ENCODE measurements at regions not wholly inside any gene's neighbourhood (a gene's known extent, or its start where the extent isn't known, plus 50 kb on each side); places are given as distances from the start of the nearest gene placed in this dataset.

DNA sequence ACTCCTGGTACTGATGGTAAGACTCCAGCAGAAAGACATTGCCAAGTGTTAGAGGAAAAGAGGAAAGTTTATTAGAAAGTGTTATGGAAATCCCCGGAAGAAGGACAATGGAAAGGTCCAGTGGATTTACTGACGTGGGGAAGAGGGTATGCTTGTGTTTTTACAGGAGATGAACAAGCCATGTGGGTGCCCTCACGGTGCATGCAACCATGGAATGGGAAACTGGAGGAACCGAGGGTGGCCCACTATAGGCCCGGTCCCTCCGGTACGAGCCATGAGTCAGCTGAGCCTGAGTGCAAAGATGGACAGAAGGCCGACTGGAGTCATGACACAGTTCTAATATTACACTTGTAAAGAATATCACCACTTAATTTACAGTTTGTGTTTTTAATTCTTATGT, 123.3 kb upstream of the ZCCHC13 start:
- BruUV-seq (replicated peaks): no TSS peak
- TF ChIP-seq, protein P1, sequence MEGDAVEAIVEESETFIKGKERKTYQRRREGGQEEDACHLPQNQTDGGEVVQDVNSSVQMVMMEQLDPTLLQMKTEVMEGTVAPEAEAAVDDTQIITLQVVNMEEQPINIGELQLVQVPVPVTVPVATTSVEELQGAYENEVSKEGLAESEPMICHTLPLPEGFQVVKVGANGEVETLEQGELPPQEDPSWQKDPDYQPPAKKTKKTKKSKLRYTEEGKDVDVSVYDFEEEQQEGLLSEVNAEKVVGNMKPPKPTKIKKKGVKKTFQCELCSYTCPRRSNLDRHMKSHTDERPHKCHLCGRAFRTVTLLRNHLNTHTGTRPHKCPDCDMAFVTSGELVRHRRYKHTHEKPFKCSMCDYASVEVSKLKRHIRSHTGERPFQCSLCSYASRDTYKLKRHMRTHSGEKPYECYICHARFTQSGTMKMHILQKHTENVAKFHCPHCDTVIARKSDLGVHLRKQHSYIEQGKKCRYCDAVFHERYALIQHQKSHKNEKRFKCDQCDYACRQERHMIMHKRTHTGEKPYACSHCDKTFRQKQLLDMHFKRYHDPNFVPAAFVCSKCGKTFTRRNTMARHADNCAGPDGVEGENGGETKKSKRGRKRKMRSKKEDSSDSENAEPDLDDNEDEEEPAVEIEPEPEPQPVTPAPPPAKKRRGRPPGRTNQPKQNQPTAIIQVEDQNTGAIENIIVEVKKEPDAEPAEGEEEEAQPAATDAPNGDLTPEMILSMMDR (conservative IDR thresholded peaks at IDR 0.05; ENCODE audit: low read length): no peak
- H3K4me3 ChIP-seq (ENCODE audit: low read depth, low read length, poor library complexity, severe bottlenecking): no peak overlapping the region
- no peak overlapping the region for H2AFZ ChIP-seq (ENCODE audit: low read length)
- H3K9me2 ChIP-seq (ENCODE audit: insufficient read depth, low read length): no peaks in the 10 kb centered on the region
- no peaks in the 10 kb centered on the region for H3K36me3 ChIP-seq (ENCODE audit: insufficient read depth, low read length)
- H3K4me1 ChIP-seq (ENCODE audit: insufficient read depth, low read length, poor library complexity, severe bottlenecking): no peaks in the 10 kb centered on the region
- CTCF ChIA-PET (ENCODE audit: unreplicated experiment): no interaction called here
- intact Hi-C loops (cut with micrococcal nuclease; ENCODE audit: unreplicated experiment): no loop called here
- no peak overlapping the region for H3K4me2 ChIP-seq (ENCODE audit: low read length)
- H3K79me2 ChIP-seq (ENCODE audit: insufficient read depth, low read depth, low read length): no peaks in the 10 kb centered on the region
- H3K9me3 ChIP-seq (ENCODE audit: low read length): no peaks in the 10 kb centered on the region
- POLR2A ChIA-PET: no interaction called here
- no peak overlapping the region for H3K27ac ChIP-seq (ENCODE audit: low read depth, low read length, poor library complexity, severe bottlenecking)
- H4K20me1 ChIP-seq (ENCODE audit: insufficient read depth, low read length): no peaks in the 10 kb centered on the region
- DNase-seq (ENCODE audit: low spot score): no peak

DNA sequence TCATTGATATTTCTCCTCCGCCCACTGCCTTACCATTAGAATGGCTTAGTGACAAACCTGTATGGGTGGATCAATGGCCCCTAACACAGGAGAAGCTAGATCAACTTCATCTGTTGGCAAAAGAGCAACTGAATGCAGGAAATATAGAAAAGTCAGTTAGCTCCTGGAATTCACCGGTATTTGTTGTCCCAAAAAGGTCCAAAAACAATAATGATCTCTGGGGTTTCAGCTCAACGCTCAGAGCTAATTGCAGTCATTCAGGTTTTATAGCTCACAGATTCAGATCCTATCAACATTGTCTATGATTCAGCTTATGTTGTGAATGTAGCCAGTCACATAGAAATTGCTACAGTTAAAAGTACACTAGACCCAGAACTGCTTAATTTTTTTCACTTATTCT, 124.0 kb upstream of the ZCCHC13 start:
- no peak overlapping the region for H3K27ac ChIP-seq (ENCODE audit: low read depth, low read length, poor library complexity, severe bottlenecking)
- H3K4me2 ChIP-seq (ENCODE audit: low read length): no peak overlapping the region
- H3K9me2 ChIP-seq (ENCODE audit: insufficient read depth, low read length): no peaks in the 10 kb centered on the region
- no peak overlapping the region for H2AFZ ChIP-seq (ENCODE audit: low read length)
- ChIA-PET POLR2A (no interaction called here), CTCF (ENCODE audit: unreplicated experiment) (no interaction called here)
- H3K4me3 ChIP-seq (ENCODE audit: low read depth, low read length, poor library complexity, severe bottlenecking): no peak overlapping the region
- DNase-seq (ENCODE audit: low spot score): no peak
- H3K79me2 ChIP-seq (ENCODE audit: insufficient read depth, low read depth, low read length): no peaks in the 10 kb centered on the region
- no peaks in the 10 kb centered on the region for H3K9me3 ChIP-seq (ENCODE audit: low read length)
- TF ChIP-seq, protein P1 (conservative IDR thresholded peaks at IDR 0.05; ENCODE audit: low read length): no peak
- TF ChIP-seq EZH2phosphoT487 (IDR thresholded peaks at IDR 0.05; ENCODE audit: borderline replicate concordance, low read depth, low read length): no peak
- no peaks in the 10 kb centered on the region for H3K4me1 ChIP-seq (ENCODE audit: insufficient read depth, low read length, poor library complexity, severe bottlenecking)
- intact Hi-C loops (cut with micrococcal nuclease; ENCODE audit: unreplicated experiment): no loop called here
- no peaks in the 10 kb centered on the region for H3K36me3 ChIP-seq (ENCODE audit: insufficient read depth, low read length)
- H4K20me1 ChIP-seq (ENCODE audit: insufficient read depth, low read length): no peaks in the 10 kb centered on the region
- BruUV-seq (replicated peaks): no TSS peak

DNA sequence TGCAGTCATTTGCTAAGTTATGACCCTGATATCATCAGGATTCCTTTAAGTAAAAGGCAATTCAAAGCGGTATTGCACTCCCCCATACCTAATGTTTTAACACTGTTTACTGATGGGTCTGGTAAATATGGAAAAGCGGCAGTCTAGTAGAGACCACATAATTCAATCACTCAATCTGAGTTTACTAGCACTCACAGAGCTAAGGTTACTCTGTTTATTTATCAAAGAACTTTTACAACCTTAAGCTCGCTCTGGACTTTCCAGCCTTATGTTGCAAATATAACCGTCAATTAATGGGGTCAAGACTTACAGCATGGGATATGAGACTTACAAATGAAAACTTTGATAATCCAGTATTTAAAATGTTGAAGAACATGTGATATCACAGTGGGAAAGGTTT, 124.5 kb upstream of the ZCCHC13 start:
- H3K9me3 ChIP-seq (ENCODE audit: low read length): no peaks in the 10 kb centered on the region
- BruUV-seq (replicated peaks): no TSS peak
- H3K79me2 ChIP-seq (ENCODE audit: insufficient read depth, low read depth, low read length): no peaks in the 10 kb centered on the region
- no peaks in the 10 kb centered on the region for H3K36me3 ChIP-seq (ENCODE audit: insufficient read depth, low read length)
- H3K27ac ChIP-seq (ENCODE audit: low read depth, low read length, poor library complexity, severe bottlenecking): no peak overlapping the region
- no peaks in the 10 kb centered on the region for H4K20me1 ChIP-seq (ENCODE audit: insufficient read depth, low read length)
- H3K4me3 ChIP-seq (ENCODE audit: low read depth, low read length, poor library complexity, severe bottlenecking): no peak overlapping the region
- POLR2A ChIA-PET: no interaction called here
- H3K9me2 ChIP-seq (ENCODE audit: insufficient read depth, low read length): no peaks in the 10 kb centered on the region
- DNase-seq (ENCODE audit: low spot score): no peak
- TF ChIP-seq, protein P1 (conservative IDR thresholded peaks at IDR 0.05; ENCODE audit: low read length): no peak
- no peak for TF ChIP-seq EZH2phosphoT487 (IDR thresholded peaks at IDR 0.05; ENCODE audit: borderline replicate concordance, low read depth, low read length)
- intact Hi-C loops (cut with micrococcal nuclease; ENCODE audit: unreplicated experiment): no loop called here
- H3K4me1 ChIP-seq (ENCODE audit: insufficient read depth, low read length, poor library complexity, severe bottlenecking): no peaks in the 10 kb centered on the region
- H3K4me2 ChIP-seq (ENCODE audit: low read length): no peak overlapping the region
- no peak overlapping the region for H2AFZ ChIP-seq (ENCODE audit: low read length)
- CTCF ChIA-PET (ENCODE audit: unreplicated experiment): no interaction called here
